ENCODE measurements at regions not wholly inside any gene's neighbourhood (a gene's known extent, or its start where the extent isn't known, plus 50 kb on each side); places are given as distances from the start of the nearest gene placed in this dataset.

DNA sequence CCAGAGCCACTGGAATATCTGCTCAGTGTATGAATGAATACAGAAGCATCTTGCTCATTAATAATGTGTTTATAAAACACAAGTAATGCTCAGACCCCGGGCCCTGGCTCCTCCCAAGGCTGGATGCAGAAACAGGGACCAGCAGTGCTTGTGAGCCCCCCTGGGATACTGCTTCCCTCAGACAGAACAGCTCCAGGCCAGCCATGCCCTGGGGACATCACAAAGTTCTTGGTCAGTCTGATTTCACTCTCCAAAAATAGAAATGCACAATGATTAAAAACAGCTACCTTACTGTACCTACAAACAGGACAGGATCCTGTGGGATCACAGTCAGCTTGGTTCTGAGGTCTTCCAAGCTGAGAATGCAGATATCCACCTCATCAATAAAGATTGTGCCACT lies 68.2 kb downstream of the ABCC12 start:
- Histone ChIP-seq H3K36me3 (no peaks in the 10 kb centered on the region), H3K4me3 (no peak overlapping the region), H3K27ac (no peak overlapping the region), H3K27me3 (peaks cover 26% of the 10 kb centered on the region), H3K4me1 (no peaks in the 10 kb centered on the region), H3K9me3 (no peaks in the 10 kb centered on the region)
- 57% methylated on average over 1 of the region's 1 CpG; no CpG with 5 or more reads in 1 of the 2 donors for WGBS, 2 donors (ENCODE audit: low coverage in 1 of 2)
- no peak for TF ChIP-seq POLR2A (IDR thresholded peaks at IDR 0.05)
- TF ChIP-seq EP300 (IDR thresholded peaks at IDR 0.05), result no peak
- TF ChIP-seq, protein P1, sequence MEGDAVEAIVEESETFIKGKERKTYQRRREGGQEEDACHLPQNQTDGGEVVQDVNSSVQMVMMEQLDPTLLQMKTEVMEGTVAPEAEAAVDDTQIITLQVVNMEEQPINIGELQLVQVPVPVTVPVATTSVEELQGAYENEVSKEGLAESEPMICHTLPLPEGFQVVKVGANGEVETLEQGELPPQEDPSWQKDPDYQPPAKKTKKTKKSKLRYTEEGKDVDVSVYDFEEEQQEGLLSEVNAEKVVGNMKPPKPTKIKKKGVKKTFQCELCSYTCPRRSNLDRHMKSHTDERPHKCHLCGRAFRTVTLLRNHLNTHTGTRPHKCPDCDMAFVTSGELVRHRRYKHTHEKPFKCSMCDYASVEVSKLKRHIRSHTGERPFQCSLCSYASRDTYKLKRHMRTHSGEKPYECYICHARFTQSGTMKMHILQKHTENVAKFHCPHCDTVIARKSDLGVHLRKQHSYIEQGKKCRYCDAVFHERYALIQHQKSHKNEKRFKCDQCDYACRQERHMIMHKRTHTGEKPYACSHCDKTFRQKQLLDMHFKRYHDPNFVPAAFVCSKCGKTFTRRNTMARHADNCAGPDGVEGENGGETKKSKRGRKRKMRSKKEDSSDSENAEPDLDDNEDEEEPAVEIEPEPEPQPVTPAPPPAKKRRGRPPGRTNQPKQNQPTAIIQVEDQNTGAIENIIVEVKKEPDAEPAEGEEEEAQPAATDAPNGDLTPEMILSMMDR (IDR thresholded peaks at IDR 0.05), result no peak
- no peak for TF ChIP-seq POLR2AphosphoS5 (IDR thresholded peaks at IDR 0.05)
- ATAC-seq, result no peak

DNA sequence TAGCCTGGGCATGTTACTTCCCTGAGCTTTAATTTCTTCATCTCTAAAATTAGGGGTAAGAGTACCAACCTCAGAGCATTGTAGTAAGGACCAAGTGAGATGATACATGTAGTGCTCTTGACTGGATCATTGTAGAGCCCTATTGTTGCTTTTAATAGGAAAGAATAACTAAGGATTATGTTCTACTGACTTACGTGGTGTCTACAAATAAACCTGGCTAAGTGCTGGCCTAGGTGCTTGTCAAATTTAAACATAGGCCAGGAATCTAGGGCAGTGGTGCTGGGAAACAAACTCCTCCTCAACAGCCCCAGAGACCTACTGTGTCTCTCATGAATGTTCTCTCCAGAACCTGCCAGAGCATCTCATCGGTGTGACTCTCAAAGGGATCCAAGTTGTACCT lies 69.4 kb downstream of the ABCC12 start:
- ATAC-seq, result no peak
- Histone ChIP-seq H3K36me3 (no peaks in the 10 kb centered on the region), H3K27me3 (peaks cover 30% of the 10 kb centered on the region), H3K4me1 (no peaks in the 10 kb centered on the region), H3K9me3 (no peaks in the 10 kb centered on the region), H3K4me3 (no peak overlapping the region), H3K27ac (no peak overlapping the region)
- WGBS, 2 donors (ENCODE audit: low coverage in 1 of 2), result 70% methylated on average over 2 of the region's 2 CpGs; no CpG with 5 or more reads in 1 of the 2 donors
- TF ChIP-seq, protein P1 (IDR thresholded peaks at IDR 0.05), result no peak
- no peak for TF ChIP-seq POLR2AphosphoS5 (IDR thresholded peaks at IDR 0.05)
- TF ChIP-seq EP300 (IDR thresholded peaks at IDR 0.05), result no peak
- no peak for TF ChIP-seq POLR2A (IDR thresholded peaks at IDR 0.05)

DNA sequence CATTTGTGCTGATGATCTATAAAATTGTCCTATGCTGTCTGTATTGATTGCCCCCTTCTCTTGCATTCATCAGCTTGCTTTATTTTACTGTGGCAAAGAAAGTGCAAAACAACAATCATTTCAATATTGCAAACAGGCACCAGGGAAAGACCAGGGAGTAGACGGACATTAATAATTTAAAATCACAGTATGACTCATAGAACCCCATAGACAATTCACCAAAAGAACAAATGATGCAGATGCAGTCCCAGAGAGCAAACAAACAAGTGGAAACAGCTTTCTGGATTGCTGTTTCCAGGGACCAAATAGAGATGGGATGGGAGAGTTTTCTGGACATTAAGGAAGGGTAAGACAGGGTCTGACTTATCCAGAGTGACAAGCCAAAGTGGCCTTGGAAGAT lies 70.1 kb downstream of the ABCC12 start:
- Histone ChIP-seq H3K9me3 (no peaks in the 10 kb centered on the region), H3K36me3 (no peaks in the 10 kb centered on the region), H3K27ac (no peak overlapping the region), H3K4me3 (no peak overlapping the region), H3K27me3 (peaks cover 28% of the 10 kb centered on the region), H3K4me1 (no peaks in the 10 kb centered on the region)
- TF ChIP-seq EP300 (IDR thresholded peaks at IDR 0.05) (no peak), POLR2AphosphoS5 (IDR thresholded peaks at IDR 0.05) (no peak), POLR2A (IDR thresholded peaks at IDR 0.05) (no peak)
- TF ChIP-seq, protein P1 (IDR thresholded peaks at IDR 0.05), result no peak
- ATAC-seq, result no peak
- WGBS, 2 donors (ENCODE audit: low coverage in 1 of 2), result 71% methylated on average over 1 of the region's 1 CpG; no CpG with 5 or more reads in 1 of the 2 donors

DNA sequence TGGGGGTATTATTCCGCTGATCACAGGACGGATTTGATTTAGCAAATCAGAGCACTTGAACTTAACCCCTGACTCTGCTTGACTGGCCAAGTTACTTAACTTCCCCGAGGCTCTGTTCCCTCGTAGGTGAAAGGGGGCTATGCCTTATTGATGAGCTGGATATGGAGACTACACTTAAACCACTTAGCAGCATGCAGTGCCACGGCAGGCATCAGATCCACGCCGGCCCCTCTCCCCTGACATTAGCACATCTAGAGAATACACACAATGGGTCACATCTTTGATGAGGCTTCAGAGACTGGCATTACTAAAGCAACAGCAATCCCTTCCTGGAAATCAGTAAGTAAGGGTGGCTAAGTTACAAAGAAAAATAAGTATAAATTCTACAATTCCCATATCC lies 71.0 kb downstream of the ABCC12 start:
- Histone ChIP-seq H3K4me3 (no peak overlapping the region), H3K27me3 (peaks cover 25% of the 10 kb centered on the region), H3K36me3 (no peaks in the 10 kb centered on the region), H3K27ac (no peak overlapping the region), H3K9me3 (no peaks in the 10 kb centered on the region), H3K4me1 (no peaks in the 10 kb centered on the region)
- 67 to 81% methylated on average over 6 to 7 of the region's 7 CpGs for WGBS, 2 donors (ENCODE audit: low coverage in 1 of 2)
- no peak for TF ChIP-seq POLR2A (IDR thresholded peaks at IDR 0.05)
- ATAC-seq, result no peak

DNA sequence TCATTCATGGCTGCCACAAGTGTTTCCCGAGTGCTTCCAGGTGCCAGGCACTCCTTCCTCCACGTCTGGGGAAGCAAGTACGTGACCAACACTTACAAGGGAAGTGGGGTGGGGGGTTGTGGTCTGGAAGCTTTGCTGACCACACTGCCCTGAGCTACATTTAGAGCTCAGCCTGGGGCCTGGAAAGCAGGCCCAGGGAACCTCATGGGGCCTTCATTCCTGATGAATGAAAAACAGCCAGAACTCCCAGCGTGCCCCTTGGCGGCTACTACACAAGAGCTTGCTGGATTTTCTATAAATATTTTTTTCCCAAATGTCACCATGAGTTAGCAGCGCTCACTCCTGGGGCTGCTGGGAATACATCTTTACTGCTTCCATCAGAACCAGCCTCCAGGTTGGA lies 73.3 kb downstream of the ABCC12 start:
- H3K9me3 ChIP-seq, result no peaks in the 10 kb centered on the region
- no peak overlapping the region for H3K4me3 ChIP-seq
- ATAC-seq, result no peak
- no peaks in the 10 kb centered on the region for H3K36me3 ChIP-seq
- no peak for TF ChIP-seq POLR2A (IDR thresholded peaks at IDR 0.05)
- no peak for TF ChIP-seq EP300 (IDR thresholded peaks at IDR 0.05)
- TF ChIP-seq, protein P1 (IDR thresholded peaks at IDR 0.05), result no peak
- no peak for TF ChIP-seq POLR2AphosphoS5 (IDR thresholded peaks at IDR 0.05)
- H3K27me3 ChIP-seq, result peaks cover 29% of the 10 kb centered on the region
- H3K4me1 ChIP-seq, result no peaks in the 10 kb centered on the region
- H3K27ac ChIP-seq, result no peak overlapping the region
- WGBS, 2 donors (ENCODE audit: low coverage in 1 of 2), result 20 to 35% methylated on average over 2 to 3 of the region's 6 CpGs
